22Rv1 (cell line): ENCODE measurements at regions not wholly inside any gene's neighbourhood (a gene's known extent, or its start where the extent isn't known, plus 50 kb on each side); places are given as distances from the start of the nearest gene placed in this dataset.
"Not testable (repeated sequence)": the region's sequence is repeated elsewhere in the genome, so short reads cannot be mapped to it uniquely, and the experiment has no call there.

Source experiments
- H3K27ac ChIP-seq: fragments of 450-650 bp; 2 replicates; pipeline ENCODE4 v1.5.1; 2017
- ZFX ChIP-seq: fragments of 450-650 bp; IDR thresholded peaks from 2 replicates; pipeline ENCODE4 v1.6.1; 2017; ENCODE audit warnings: antibody characterized with exemption, borderline replicate concordance
- TF ChIP-seq, protein P1 (sequence below): fragments of 450-650 bp; IDR thresholded peaks from 2 replicates; pipeline ENCODE4 v1.5.1; 2017; ENCODE audit warnings: mild to moderate bottlenecking

DNA sequence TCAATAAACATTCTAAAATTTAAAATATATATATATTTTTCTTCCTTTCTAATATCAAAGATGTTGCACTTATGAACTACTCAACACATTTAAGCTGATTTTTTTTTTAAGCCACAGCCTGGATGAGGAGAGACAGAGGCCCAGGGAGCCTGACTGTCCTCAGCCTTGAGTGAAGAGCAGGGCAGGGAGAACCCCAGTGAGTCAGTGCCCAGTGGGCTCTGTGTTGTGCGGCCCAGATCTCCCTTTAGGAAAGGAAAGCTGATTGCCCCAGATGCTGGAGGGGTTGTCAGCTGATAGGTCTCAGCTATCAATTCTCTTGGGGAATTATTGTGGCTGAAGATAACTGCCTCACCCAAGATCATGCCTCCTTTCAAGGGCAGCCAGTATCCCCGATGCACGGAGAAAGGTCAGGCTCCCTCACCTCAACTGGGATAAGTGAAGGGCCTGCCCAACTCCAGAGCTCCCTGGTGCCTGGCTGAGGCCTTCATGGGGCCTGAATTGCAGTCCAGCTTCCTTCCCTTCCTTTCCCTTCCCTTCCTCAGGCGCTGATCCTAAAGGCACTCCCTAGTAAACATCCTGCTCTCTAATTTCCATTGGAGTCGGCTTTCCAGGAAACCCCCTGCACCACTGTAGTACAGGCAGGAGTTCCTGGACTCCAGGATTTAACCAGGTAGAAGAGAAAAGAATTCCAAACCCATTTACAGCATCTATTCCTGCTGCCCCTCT is 106.9 kb upstream of the ATL2 start:
- H3K27ac ChIP-seq = no peak overlapping the region
- TF ChIP-seq, protein P1, sequence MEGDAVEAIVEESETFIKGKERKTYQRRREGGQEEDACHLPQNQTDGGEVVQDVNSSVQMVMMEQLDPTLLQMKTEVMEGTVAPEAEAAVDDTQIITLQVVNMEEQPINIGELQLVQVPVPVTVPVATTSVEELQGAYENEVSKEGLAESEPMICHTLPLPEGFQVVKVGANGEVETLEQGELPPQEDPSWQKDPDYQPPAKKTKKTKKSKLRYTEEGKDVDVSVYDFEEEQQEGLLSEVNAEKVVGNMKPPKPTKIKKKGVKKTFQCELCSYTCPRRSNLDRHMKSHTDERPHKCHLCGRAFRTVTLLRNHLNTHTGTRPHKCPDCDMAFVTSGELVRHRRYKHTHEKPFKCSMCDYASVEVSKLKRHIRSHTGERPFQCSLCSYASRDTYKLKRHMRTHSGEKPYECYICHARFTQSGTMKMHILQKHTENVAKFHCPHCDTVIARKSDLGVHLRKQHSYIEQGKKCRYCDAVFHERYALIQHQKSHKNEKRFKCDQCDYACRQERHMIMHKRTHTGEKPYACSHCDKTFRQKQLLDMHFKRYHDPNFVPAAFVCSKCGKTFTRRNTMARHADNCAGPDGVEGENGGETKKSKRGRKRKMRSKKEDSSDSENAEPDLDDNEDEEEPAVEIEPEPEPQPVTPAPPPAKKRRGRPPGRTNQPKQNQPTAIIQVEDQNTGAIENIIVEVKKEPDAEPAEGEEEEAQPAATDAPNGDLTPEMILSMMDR = no peak
- no peak for TF ChIP-seq ZFX

GRCh38 chr2:38482710-38483109 is 105.6 kb upstream of the ATL2 start:
- H3K27ac ChIP-seq = not testable (repeated sequence)

DNA sequence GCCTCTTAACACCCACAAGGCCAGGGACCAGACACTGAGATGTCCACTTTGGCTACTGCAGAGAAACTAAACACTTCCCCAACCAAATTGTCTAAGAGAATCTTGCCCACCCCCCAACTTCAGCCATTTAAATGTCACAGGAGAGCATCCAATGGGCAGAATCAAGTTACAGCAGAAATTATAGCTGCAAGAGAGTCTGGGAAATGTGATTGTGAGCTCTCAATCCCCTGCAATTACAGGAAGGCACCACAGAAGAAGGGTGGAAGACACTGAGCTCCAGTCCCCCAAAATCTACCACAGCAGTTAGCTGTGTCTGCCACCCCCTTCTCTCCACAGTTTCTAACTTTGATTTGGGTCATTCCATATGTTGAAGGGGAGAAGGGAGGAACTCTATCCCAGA is 103.5 kb upstream of the ATL2 start:
- no peak overlapping the region for H3K27ac ChIP-seq
- TF ChIP-seq, protein P1 = no peak
- TF ChIP-seq ZFX = no peak

DNA sequence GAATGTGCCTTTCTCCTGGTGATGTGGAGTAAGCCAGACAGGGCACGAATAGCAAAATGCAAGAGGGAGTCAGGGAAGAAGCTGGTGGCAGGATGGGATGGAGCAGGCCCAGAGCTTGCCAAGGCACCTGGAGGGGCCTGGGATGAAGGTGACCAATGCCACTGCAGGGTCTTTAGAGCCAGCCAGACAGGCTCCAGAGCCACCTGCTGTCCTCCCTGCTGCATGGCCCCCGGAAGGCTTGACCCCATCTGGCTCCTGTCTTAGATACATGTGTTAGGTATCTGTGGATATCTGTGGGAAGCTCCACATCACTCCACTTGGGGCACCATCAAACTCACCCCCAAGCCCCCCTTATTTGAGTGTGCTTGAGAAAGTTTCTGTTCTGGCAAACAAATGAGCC is 99.9 kb upstream of the ATL2 start:
- no peak overlapping the region for H3K27ac ChIP-seq
- TF ChIP-seq, protein P1 = no peak
- TF ChIP-seq ZFX = no peak

- no peak for TF ChIP-seq ZFX
- TF ChIP-seq, protein P1 = no peak
- H3K27ac ChIP-seq = no peak overlapping the region
These were observed 98.5 kb upstream of the ATL2 start for GRCh38 chr2:38475567-38475881.

- no peak for TF ChIP-seq ZFX
- TF ChIP-seq, protein P1 = no peak
- H3K27ac ChIP-seq = no peak overlapping the region
These were observed 97.9 kb upstream of the ATL2 start for GRCh38 chr2:38474715-38475566.

- TF ChIP-seq ZFX = no peak
- TF ChIP-seq, protein P1 = no peak
- H3K27ac ChIP-seq = no peak overlapping the region
These were observed 97.0 kb upstream of the ATL2 start for GRCh38 chr2:38474021-38474456.
